Prostate gland (tissue), 2 donors: ENCODE measurements at regions not wholly inside any gene's neighbourhood (a gene's known extent, or its start where the extent isn't known, plus 50 kb on each side); places are given as distances from the start of the nearest gene placed in this dataset.

Source experiments
- DNase-seq: peaks from one replicate; pipeline ENCODE4 v3.0.0-alpha.2; 2019; ENCODE audit warnings: low spot score
- H3K27ac ChIP-seq, 2 donors: fragments of 200-600 bp; sonication (generic); 2 replicates each; pipeline ENCODE4 v1.5.1; 2017 to 2019
- H3K27me3 ChIP-seq: fragments of 200-600 bp; sonication (generic); replicated peaks from 2 replicates; pipeline ENCODE4 v1.5.1; 2019; ENCODE audit not compliant: insufficient read depth
- H3K36me3 ChIP-seq, 2 donors: fragments of 200-600 bp; sonication (generic); 1 replicate in 1 of 2; 2 replicates in 1 of 2; pipeline versions ENCODE4 v1.5.1 to v1.8.1; 2017 to 2019
- H3K4me1 ChIP-seq: fragments of 200-600 bp; sonication (generic); replicated peaks from 2 replicates; pipeline ENCODE4 v1.5.1; 2019
- H3K4me3 ChIP-seq, 2 donors: fragments of 200-600 bp; sonication (generic); 2 replicates each; pipeline ENCODE4 v1.5.1; 2017 to 2019
- H3K9me3 ChIP-seq: fragments of 200-600 bp; sonication (generic); 2 replicates; pipeline ENCODE4 v1.5.1; 2017
- CTCF ChIP-seq, 4 experiments: fragments of 200-600 bp in 2 of 4; fragments of 450-650 bp in 2 of 4; sonication (generic) in 2 of 4; IDR thresholded peaks; 1 replicate in 3 of 4; 2 replicates in 1 of 4; pipeline ENCODE4 v1.5.1; 2016 to 2019; ENCODE audit warnings: antibody characterized with exemption in 4 of 4, mild to moderate bottlenecking in 2 of 4, moderate library complexity in 2 of 4
- POLR2A ChIP-seq: fragments of 450-650 bp; IDR thresholded peaks from one replicate; pipeline ENCODE4 v1.6.1; 2016; ENCODE audit warnings: antibody characterized with exemption, mild to moderate bottlenecking
- POLR2AphosphoS5 ChIP-seq: sonication (generic); formaldehyde crosslinking; IDR thresholded peaks from one replicate; pipeline ENCODE4 v1.6.1; 2017; ENCODE audit warnings: antibody characterized with exemption
- WGBS: methylation state at CpG from one replicate; pipeline ENCODE4 v1.1.5; 2018; 5-methylcytosine and 5-hydroxymethylcytosine counted together
- intact Hi-C: fragments of 100-400 bp; cut with DNase I; formaldehyde crosslinking; loops from one replicate; pipeline ENCODE4 v1.14.2; 2022

DNA sequence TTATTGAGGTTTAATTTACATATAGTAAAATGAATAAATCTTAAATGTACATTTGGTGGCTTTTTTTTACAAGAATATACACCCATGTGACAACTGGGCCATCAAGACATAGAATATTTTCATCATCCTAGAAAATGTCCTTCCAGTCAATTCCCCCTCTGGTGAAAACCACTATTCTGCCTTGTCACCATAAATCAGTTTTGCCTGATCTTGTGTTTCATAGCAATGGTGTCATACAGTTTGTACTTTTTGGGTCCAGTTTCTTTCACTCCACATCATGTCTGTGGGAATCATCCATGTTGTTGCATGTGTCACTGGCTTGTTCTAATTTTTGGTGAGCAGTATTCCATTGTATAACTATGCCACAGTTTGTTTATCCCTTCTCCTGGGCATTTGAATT is 133.1 kb downstream of the PDCD6IP start:
- intact Hi-C loops = no loop called here
- DNase-seq = no peak
- Histone ChIP-seq H3K27ac (no peak overlapping the region), H3K27me3 (no peaks in the 10 kb centered on the region), H3K36me3 (no peaks in the 10 kb centered on the region), H3K4me1 (no peaks in the 10 kb centered on the region), H3K9me3 (no peaks in the 10 kb centered on the region), H3K4me3 (no peak overlapping the region)
- no peak for TF ChIP-seq CTCF (IDR thresholded peaks at IDR 0.05)
- no peak for TF ChIP-seq POLR2A
- no peak for TF ChIP-seq POLR2AphosphoS5

GRCh38 chr3:33932010-33932764 is 133.8 kb downstream of the PDCD6IP start:
- intact Hi-C loops = no loop called here
- TF ChIP-seq CTCF (IDR thresholded peaks at IDR 0.05) (no peak), POLR2AphosphoS5 (no peak), POLR2A (no peak)
- DNase-seq = no peak
- H3K27ac ChIP-seq = no peak overlapping the region
- no peaks in the 10 kb centered on the region for H3K36me3 ChIP-seq
- no peak overlapping the region for H3K4me3 ChIP-seq
- no peaks in the 10 kb centered on the region for H3K4me1 ChIP-seq
- H3K9me3 ChIP-seq = no peaks in the 10 kb centered on the region
- 88% methylated on average over 6 of the region's 6 CpGs for WGBS
- no peaks in the 10 kb centered on the region for H3K27me3 ChIP-seq

DNA sequence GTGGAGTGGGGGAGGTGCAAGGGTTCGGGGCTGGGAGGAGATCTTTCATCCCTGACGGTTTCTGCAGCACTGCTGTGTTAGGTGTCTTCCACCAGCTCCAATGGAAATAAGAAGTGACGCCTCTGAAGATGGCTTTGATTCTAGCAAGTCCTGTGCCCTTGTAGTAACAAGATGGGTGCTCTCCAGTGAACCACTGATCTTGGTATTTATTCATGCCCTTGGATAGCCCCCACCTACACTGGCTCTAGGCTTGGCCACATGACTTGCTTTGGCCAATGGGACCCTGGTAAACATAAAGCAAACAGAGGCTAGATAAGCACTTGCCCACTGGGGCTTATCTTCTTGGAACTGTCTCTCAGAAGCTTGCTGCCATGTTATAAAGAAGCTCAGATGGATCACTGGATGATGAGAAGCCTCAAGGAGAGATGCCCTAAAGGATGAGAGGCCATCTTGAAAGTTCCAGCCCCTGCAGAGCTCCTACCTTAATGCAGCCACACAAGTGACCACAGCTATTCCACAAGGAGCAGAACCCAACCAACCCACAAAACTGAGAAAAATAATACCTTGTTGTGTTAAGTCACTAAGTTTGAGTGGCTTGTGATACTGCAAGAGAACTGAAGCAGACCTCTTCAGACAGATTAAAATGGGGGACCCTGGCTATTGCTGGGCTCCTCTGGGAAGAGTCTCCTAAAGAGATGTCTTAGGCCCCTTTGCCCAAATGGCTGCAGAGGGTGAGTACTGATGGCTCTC is 137.9 kb downstream of the PDCD6IP start:
- intact Hi-C loops = no loop called here
- no peaks in the 10 kb centered on the region for H3K9me3 ChIP-seq
- whole genome bisulfite sequencing = 90% methylated on average over 3 of the region's 3 CpGs
- no peaks in the 10 kb centered on the region for H3K4me1 ChIP-seq
- H3K27me3 ChIP-seq = no peaks in the 10 kb centered on the region
- no peak overlapping the region for H3K4me3 ChIP-seq
- TF ChIP-seq CTCF (IDR thresholded peaks at IDR 0.05) = no peak
- no peak for TF ChIP-seq POLR2A
- no peak for TF ChIP-seq POLR2AphosphoS5
- DNase-seq = no peak
- no peaks in the 10 kb centered on the region for H3K36me3 ChIP-seq
- H3K27ac ChIP-seq = no peak overlapping the region

DNA sequence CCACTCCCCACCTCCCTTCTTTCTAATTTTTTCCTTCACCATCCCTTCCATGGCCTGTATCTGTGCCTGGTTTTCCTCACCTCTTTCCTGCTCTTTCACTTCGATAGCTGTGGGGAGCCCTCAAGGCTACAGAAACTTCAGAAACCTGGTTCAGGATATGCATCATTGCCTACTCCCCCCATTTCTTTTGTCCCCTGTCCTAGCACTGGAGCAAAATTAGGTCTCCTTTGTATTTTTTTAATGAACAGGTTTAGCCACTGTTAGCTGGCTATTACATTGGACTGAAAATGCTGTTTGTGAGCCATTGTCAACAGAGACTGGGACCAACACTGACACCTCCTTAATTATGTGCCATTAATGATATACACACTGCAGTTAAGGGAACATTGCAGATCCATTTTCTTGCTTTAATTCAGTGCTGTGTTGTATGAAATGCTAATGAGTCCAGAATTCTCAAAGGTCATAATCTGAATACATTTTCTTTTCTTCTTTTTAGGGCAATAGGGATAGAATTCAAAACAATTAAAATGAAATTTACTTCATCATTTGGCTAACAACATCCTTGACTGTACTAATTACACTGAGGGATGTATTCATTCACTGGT is 138.6 kb downstream of the PDCD6IP start:
- intact Hi-C loops = no loop called here
- DNase-seq = no peak
- Histone ChIP-seq H3K4me1 (no peaks in the 10 kb centered on the region), H3K36me3 (no peaks in the 10 kb centered on the region), H3K9me3 (no peaks in the 10 kb centered on the region), H3K4me3 (no peak overlapping the region), H3K27ac (no peak overlapping the region), H3K27me3 (no peaks in the 10 kb centered on the region)
- TF ChIP-seq POLR2A (no peak), CTCF (IDR thresholded peaks at IDR 0.05) (no peak), POLR2AphosphoS5 (no peak)
- WGBS = 56% methylated on average over 1 of the region's 1 CpG
